ENCODE measurements at regions not wholly inside any gene's neighbourhood (a gene's known extent, or its start where the extent isn't known, plus 50 kb on each side); places are given as distances from the start of the nearest gene placed in this dataset.

DNA sequence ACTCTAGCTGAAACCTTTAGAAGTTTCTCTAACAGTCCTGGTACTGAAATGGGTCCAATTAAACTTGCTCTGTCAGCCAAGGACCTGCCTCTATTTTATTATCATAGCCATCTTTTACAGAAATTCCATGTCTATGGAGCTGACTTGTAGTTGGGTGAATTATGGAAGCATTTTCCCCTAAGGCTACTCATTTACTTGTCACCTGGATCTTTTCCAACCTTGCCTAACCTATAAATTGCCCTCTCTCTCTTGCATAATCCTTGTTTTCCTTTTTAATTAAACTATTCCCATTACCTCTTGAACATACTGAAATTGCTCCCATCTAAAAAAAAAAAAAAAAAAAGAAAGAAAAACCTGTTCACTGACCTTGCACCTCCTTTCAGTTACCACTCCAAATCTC, 74.6 kb upstream of the DOK6 start:
- no peak for TF ChIP-seq POLR2A (IDR thresholded peaks at IDR 0.05; ENCODE audit: low read depth, low read length)

DNA sequence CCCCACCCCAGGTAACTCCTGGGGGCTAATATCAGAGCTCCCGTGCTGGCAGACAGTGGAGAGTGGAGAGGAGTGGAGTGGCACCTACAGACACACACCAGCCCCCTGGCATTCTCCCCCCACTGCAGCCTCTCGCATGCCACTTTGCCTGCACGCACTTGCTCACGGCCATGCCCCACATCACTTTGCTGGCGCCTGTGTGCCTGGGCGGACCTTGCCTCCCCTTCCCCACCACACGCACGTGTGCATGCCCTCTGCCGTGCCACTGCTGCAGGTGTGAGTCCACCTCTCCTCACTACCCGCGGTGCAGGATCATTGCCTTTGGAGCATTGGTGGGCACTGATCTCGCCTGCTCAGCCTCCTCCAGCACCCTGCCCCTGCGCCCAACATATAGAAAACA, 72.6 kb upstream of the DOK6 start:
- FAIRE-seq, result no peak
- DNase-seq (ENCODE audit: insufficient read length, low spot score), result no peak
- TF ChIP-seq POLR2A (IDR thresholded peaks at IDR 0.05; ENCODE audit: low read depth, low read length), result no peak

More for the DNA sequence above, 74.6 kb upstream of the DOK6 start:
- FAIRE-seq, result no peak
- DNase-seq (ENCODE audit: insufficient read length, low spot score), result no peak

- FAIRE-seq (no peak), DNase-seq (ENCODE audit: insufficient read length, low spot score) (no peak)
These were observed 70.2 kb upstream of the DOK6 start for GRCh38 chr18:69330385-69331005.

DNA sequence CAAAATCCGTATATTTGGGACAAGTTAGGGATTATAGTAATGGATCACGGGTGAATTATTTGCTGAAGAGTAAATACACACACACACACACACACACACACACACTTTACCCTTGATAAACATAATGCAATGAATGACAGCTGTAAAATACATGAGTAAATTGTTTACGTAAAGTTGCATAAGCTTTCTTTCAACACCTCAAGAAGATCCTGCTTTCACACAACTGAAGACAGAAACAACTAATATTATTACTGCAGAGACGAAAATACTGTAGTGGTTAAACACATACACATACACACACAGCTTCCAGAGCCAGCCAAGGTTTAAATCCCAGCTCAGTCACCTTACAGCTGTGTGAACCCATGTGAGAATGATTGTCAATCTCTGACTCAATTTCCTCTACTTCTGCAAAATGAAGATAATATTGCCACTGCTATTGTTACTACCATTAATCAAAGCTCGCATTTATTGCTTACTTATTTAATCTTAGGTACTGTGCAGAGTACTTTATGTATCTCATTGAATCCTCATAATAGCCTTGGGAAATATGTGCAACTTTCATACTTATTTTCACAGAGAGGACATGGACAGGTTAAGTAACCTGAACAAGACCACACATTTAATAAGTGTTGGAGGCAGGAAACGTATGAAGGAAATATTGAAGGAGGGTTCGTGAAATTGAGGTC, 50.6 kb upstream of the DOK6 start:
- FAIRE-seq, result no peak
- no peak for DNase-seq (ENCODE audit: insufficient read length, low spot score)
- TF ChIP-seq POLR2A (IDR thresholded peaks at IDR 0.05; ENCODE audit: low read depth, low read length), result no peak

More at GRCh38 chr18:69330385-69331005, 70.2 kb upstream of the DOK6 start:
- no peak for TF ChIP-seq POLR2A (IDR thresholded peaks at IDR 0.05; ENCODE audit: low read depth, low read length)

Measured in H54 (cell line).